HepG2 (cell line): ENCODE measurements at regions not wholly inside any gene's neighbourhood (a gene's known extent, or its start where the extent isn't known, plus 50 kb on each side); places are given as distances from the start of the nearest gene placed in this dataset.

ENCODE experiments used
- POLR2A ChIP-seq, 2 experiments: IDR thresholded peaks; 2 replicates each; pipeline ENCODE4 v1.6.1; 2011; ENCODE audit warnings: low read depth in 2 of 2, low read length in 2 of 2, mild to moderate bottlenecking in 1 of 2, moderate library complexity in 1 of 2; ENCODE audit not compliant: insufficient read depth in 1 of 2
- THYN1 ChIP-seq: sonication (generic); formaldehyde crosslinking; IDR thresholded peaks from 2 replicates; pipeline ENCODE4 v1.8.1; 2023; ENCODE audit warnings: low read depth, mild to moderate bottlenecking, moderate library complexity, missing genetic modification reagents, borderline replicate concordance

DNA sequence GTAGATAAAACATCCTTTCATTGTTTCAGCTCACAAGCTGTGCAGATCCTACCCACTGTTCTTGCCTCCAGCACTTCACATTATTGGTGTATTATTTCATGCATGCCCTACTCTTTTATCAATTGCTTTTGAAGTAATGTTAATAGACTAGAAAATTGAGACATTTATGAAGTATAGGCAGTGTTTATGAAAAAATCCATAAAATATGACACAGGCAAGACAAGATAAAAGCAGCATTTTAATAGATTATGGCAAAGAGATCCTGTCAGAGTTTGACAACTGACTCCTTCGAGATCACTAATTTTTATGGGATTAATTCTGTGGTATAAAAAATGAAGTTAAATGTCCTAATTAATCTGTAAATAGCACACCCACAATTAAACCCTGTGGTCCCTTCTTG is 217.2 kb upstream of the NANOGP8 start:
- TF ChIP-seq THYN1 (CRISPR knock-in tag), result no peak
- TF ChIP-seq POLR2A (IDR thresholded peaks at IDR 0.05; ENCODE audit: insufficient read depth in 1 of 2, low read depth in 2 of 2, low read length in 2 of 2), result no peak
